ENCODE measurements at regions not wholly inside any gene's neighbourhood (a gene's known extent, or its start where the extent isn't known, plus 50 kb on each side); places are given as distances from the start of the nearest gene placed in this dataset.

DNA sequence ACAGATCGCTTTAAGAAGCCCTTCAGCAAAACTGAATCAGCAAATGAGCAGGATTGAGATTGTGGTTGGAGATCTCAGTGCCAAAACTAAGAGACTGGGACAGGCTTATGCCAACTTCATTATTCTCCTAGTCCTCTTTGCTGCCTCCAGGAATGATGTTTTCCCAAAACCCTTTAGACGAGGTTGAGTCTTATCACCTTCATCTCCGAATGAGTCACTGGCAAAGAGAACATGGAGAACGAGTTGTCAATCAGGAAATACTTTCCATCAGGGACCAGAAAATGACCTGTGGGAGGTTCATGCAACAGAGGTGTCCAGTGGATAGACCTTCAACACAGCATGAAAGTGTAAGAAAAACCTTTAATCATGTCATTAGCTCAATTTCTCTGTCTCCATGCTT is 461.5 kb downstream of the RMST start:
- DNase-seq (ENCODE audit: low read depth), result no peak
- TF ChIP-seq, protein P1, sequence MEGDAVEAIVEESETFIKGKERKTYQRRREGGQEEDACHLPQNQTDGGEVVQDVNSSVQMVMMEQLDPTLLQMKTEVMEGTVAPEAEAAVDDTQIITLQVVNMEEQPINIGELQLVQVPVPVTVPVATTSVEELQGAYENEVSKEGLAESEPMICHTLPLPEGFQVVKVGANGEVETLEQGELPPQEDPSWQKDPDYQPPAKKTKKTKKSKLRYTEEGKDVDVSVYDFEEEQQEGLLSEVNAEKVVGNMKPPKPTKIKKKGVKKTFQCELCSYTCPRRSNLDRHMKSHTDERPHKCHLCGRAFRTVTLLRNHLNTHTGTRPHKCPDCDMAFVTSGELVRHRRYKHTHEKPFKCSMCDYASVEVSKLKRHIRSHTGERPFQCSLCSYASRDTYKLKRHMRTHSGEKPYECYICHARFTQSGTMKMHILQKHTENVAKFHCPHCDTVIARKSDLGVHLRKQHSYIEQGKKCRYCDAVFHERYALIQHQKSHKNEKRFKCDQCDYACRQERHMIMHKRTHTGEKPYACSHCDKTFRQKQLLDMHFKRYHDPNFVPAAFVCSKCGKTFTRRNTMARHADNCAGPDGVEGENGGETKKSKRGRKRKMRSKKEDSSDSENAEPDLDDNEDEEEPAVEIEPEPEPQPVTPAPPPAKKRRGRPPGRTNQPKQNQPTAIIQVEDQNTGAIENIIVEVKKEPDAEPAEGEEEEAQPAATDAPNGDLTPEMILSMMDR (conservative IDR thresholded peaks at IDR 0.05; ENCODE audit: low read depth, low read length), result no peak

DNA sequence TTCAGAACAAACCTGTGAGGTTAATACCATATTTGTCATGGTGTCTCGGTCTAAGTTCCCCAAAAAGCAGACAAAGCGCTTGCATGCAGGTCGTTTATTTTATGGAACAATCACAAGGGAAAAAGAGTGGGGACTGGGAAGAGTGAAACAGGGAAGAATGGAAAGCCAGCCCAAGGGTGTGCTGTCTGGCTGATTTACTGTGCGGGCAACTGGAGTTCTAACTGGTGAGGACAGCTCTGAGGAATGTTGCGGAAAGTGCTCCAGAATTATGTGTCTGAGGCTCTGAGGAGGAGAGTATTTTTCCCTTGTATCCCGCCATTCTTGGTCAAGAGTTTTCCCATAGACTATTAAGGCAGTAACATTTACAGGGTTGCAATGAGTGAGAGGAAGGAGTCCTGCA is 465.4 kb downstream of the RMST start:
- H3K4me3 ChIP-seq (ENCODE audit: low read depth, low read length), result no peak overlapping the region
- TF ChIP-seq, protein P1 (conservative IDR thresholded peaks at IDR 0.05; ENCODE audit: low read depth, low read length), result no peak
- no peak for DNase-seq (ENCODE audit: low read depth)

More for the DNA sequence above, 461.5 kb downstream of the RMST start:
- H3K4me3 ChIP-seq (ENCODE audit: low read depth, low read length), result no peak overlapping the region

DNA sequence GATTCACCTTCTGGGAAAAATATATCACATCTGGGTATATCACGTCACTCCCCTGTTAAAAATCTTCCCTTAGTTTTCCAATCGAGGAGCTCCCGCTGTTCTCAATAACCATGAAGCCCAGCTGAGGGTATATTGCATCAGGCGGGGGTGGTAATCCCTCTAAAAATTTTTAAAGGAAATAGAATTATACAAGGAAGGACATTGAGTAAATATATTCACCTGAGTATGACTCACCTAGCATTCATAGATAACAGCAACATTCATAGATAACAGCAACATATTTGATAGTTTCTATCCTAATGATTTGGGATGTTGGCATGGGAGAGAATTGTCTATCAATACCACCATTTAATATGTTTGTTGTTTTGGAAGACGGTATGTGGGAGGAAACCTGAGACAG is 473.6 kb downstream of the RMST start:
- TF ChIP-seq, protein P1 (conservative IDR thresholded peaks at IDR 0.05; ENCODE audit: low read depth, low read length), result no peak

DNA sequence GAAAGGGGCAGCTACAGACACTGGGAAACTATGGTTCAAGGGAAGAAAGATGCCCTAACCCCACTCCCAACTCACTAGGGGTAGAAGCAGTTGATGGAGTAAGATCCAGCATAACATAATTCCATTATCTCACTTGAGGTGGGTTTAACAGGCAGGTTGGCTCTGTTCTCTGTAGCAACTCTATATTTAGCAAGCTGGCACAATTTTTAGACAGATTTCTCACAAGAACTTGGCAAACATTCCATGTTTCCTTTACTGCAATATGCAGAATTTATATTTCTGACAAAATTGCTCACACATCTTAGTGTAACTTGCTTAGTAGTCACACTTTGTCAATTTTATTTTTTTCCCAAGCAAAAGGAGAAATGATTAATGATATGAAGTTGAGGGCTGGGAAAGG is 475.4 kb downstream of the RMST start:
- TF ChIP-seq, protein P1 (conservative IDR thresholded peaks at IDR 0.05; ENCODE audit: low read depth, low read length), result no peak
- no peak overlapping the region for H3K4me3 ChIP-seq (ENCODE audit: low read depth, low read length)
- DNase-seq (ENCODE audit: low read depth), result no peak

More for the DNA sequence above, 473.6 kb downstream of the RMST start:
- H3K4me3 ChIP-seq (ENCODE audit: low read depth, low read length), result no peak overlapping the region
- DNase-seq (ENCODE audit: low read depth), result no peak

DNA sequence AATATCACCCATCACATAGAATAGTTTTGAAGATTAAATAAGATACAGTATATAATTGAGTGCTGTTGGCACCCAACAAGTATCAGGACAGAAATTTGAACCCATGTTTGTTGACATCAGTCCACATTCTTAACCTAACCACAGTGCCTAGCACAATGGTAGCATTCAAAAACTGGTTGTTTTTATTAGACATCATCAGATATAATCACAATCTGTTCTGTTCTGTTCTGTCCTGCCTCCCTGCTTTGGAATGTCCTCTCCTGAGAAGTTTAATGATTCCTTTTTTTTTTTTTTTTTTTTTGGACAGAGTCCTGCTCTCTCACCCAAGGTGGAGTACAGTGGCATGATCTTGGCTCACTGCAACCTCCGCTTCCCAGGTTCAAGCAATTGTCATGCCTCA is 476.6 kb downstream of the RMST start:
- no peak overlapping the region for H3K4me3 ChIP-seq (ENCODE audit: low read depth, low read length)
- TF ChIP-seq, protein P1 (conservative IDR thresholded peaks at IDR 0.05; ENCODE audit: low read depth, low read length), result no peak
- no peak for DNase-seq (ENCODE audit: low read depth)

DNA sequence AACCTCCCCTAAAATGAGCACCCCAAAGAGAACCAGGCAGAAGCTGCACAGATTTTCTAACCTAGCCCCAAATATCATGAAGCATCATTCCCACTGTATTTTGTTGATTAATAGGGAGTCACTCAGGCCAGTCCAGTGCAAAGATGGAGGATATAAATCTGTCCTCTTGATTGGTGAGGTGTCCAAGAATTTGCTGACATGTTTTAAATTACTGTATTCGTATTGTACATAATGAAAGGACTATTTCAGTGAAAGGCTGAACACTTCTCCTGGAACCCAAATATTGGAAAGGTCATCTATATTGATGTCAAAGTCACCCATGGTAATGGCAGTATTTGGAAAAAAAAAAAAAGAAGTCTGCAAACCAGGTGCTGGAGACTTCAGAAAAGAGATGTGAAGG is 477.5 kb downstream of the RMST start:
- no peak overlapping the region for H3K4me3 ChIP-seq (ENCODE audit: low read depth, low read length)
- TF ChIP-seq, protein P1 (conservative IDR thresholded peaks at IDR 0.05; ENCODE audit: low read depth, low read length), result no peak

DNA sequence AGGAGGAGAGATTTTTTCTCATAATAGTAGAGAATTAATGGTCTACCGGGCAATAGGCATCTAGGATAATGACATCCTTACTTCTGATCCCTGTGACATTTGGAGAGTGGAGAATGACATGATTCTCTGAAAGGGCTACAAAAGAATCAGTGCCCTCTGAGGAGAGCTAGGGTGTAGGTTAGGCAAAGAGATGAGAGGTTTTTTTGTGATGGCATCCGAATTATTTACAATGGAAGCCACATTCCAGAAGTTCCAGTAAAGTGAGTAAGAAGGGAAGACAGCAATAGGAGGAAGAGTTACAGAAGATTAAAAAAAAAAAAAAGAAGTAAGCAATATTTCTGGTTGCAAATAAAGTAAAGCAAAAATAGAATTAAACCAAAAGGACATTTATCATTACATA is 478.0 kb downstream of the RMST start:
- DNase-seq (ENCODE audit: low read depth), result no peak
- H3K4me3 ChIP-seq (ENCODE audit: low read depth, low read length), result no peak overlapping the region
- TF ChIP-seq, protein P1 (conservative IDR thresholded peaks at IDR 0.05; ENCODE audit: low read depth, low read length), result no peak

More for the DNA sequence above, 477.5 kb downstream of the RMST start:
- no peak for DNase-seq (ENCODE audit: low read depth)
